Uterus (tissue), 2 donors: ENCODE measurements at regions not wholly inside any gene's neighbourhood (a gene's known extent, or its start where the extent isn't known, plus 50 kb on each side); places are given as distances from the start of the nearest gene placed in this dataset.

Experiments used
- POLR2A ChIP-seq, 2 donors: fragments of 450-650 bp; IDR thresholded peaks; one replicate each; pipeline ENCODE4 v1.6.1; 2016; ENCODE audit warnings: antibody characterized with exemption in 2 of 2, mild to moderate bottlenecking in 1 of 2, moderate library complexity in 1 of 2
- TF ChIP-seq, protein P1 (sequence below), 4 experiments: fragments of 200-600 bp in 2 of 4; fragments of 450-650 bp in 2 of 4; sonication (generic) in 2 of 4; IDR thresholded peaks; one replicate each; pipeline ENCODE4 v1.5.1; 2016 to 2019; ENCODE audit warnings: antibody characterized with exemption in 4 of 4, mild to moderate bottlenecking in 2 of 4, moderate library complexity in 1 of 4

DNA sequence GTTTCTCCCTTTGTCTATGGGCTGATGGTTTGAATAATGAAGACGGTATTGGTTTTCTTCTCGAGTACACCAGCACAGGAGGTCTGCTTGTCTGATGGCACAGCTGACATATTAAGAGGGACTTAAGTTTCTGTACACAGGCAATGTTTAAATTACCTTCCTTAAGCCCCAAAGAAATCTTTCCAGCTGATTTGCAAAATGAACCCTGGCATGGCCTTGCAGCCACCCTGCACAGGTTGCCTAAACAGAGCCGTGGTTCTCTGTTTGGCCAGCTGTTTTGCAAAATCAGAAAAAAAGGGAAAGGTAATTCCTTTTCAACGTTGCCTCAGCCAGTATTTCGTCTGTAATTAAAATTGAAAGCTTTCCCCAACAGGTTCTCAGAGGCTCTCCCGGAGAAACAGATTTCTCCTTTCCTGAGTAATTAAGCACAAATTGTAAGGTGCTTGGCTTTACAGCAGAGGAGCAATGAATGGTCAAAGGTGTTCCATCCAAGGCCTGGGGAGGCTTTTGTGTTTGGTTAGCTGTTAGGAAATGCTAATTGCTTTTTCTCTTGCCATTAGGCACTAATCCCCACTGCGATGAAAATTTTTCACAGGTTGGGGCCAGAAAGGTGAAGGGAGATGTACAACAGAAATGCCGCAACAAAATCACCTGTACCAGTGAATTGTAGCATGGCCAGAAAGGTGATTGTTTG is 138.9 kb downstream of the RASEF start:
- TF ChIP-seq, protein P1, sequence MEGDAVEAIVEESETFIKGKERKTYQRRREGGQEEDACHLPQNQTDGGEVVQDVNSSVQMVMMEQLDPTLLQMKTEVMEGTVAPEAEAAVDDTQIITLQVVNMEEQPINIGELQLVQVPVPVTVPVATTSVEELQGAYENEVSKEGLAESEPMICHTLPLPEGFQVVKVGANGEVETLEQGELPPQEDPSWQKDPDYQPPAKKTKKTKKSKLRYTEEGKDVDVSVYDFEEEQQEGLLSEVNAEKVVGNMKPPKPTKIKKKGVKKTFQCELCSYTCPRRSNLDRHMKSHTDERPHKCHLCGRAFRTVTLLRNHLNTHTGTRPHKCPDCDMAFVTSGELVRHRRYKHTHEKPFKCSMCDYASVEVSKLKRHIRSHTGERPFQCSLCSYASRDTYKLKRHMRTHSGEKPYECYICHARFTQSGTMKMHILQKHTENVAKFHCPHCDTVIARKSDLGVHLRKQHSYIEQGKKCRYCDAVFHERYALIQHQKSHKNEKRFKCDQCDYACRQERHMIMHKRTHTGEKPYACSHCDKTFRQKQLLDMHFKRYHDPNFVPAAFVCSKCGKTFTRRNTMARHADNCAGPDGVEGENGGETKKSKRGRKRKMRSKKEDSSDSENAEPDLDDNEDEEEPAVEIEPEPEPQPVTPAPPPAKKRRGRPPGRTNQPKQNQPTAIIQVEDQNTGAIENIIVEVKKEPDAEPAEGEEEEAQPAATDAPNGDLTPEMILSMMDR (IDR thresholded peaks at IDR 0.05), result no peak
- TF ChIP-seq POLR2A (IDR thresholded peaks at IDR 0.05), result no peak
